HEK293 (cell line): ENCODE measurements at regions not wholly inside any gene's neighbourhood (a gene's known extent, or its start where the extent isn't known, plus 50 kb on each side); places are given as distances from the start of the nearest gene placed in this dataset.

ENCODE experiments used
- CTCF ChIA-PET: fragments of 350-600 bp; formaldehyde crosslinking; extraction: SDS; loops from one replicate; lab custom pipeline; 2021; ENCODE audit warnings: antibody characterized with exemption; lab: Yijun Ruan, JAX
- POLR2A ChIA-PET: fragments of 300-600 bp; formaldehyde crosslinking; extraction: SDS; loops from one replicate; lab custom pipeline; 2020; ENCODE audit warnings: antibody characterized with exemption, inconsistent platforms; lab: Yijun Ruan, JAX
- H3K27ac ChIP-seq: fragments of 200-500 bp; sonication (Bioruptor generic); 2 replicates; pipeline ENCODE4 v1.5.1; 2014; ENCODE audit warnings: low read depth, low read length, control low read depth, inconsistent platforms; ENCODE audit errors: extremely low read depth
- H3K36me3 ChIP-seq, 2 experiments: fragments of 200-500 bp in 1 of 2; sonication (Bioruptor generic) in 1 of 2; 1 replicate in 1 of 2; 2 replicates in 1 of 2; pipeline ENCODE4 v1.5.1; 2014 to 2017; ENCODE audit warnings: inconsistent platforms in 2 of 2, low read length in 2 of 2; ENCODE audit not compliant: control insufficient read depth in 2 of 2, insufficient read depth in 1 of 2
- H3K4me1 ChIP-seq: fragments of 200-500 bp; sonication (Bioruptor generic); 2 replicates; pipeline ENCODE4 v1.5.1; 2014; ENCODE audit warnings: mild to moderate bottlenecking, low read length, inconsistent platforms; ENCODE audit not compliant: control insufficient read depth, insufficient read depth
- H3K4me3 ChIP-seq: 2 replicates; pipeline ENCODE4 v1.5.1; 2011; ENCODE audit warnings: low read depth, mild to moderate bottlenecking, control low read depth, low read length, moderate library complexity
- H3K9me3 ChIP-seq: fragments of 200-500 bp; sonication (Bioruptor generic); 2 replicates; pipeline ENCODE4 v1.5.1; 2014; ENCODE audit warnings: low read depth, low read length, inconsistent platforms; ENCODE audit not compliant: control insufficient read depth, insufficient read depth
- HOXA7 ChIP-seq: sonication (generic); formaldehyde crosslinking; IDR thresholded peaks from 2 replicates; pipeline ENCODE4 v1.8.1; 2022; ENCODE audit warnings: missing genetic modification reagents, borderline replicate concordance
- HOXC10 ChIP-seq: sonication (generic); formaldehyde crosslinking; IDR thresholded peaks from 2 replicates; pipeline ENCODE4 v1.8.1; 2023; ENCODE audit warnings: mild to moderate bottlenecking, missing genetic modification reagents
- HOXD13 ChIP-seq: sonication (generic); formaldehyde crosslinking; IDR thresholded peaks from 2 replicates; pipeline ENCODE4 v1.8.0; 2022; ENCODE audit warnings: missing genetic modification reagents, borderline replicate concordance
- KLF16 ChIP-seq: fragments of 450-650 bp; formaldehyde crosslinking; IDR thresholded peaks from 2 replicates; pipeline ENCODE4 v1.5.1; 2017; ENCODE audit warnings: missing biosample characterization, missing genetic modification characterization
- KLF8 ChIP-seq: fragments of 450-650 bp; formaldehyde crosslinking; IDR thresholded peaks from 2 replicates; pipeline ENCODE4 v1.5.1; 2016; ENCODE audit warnings: missing biosample characterization, missing genetic modification characterization
- MEIS1 ChIP-seq: sonication (generic); formaldehyde crosslinking; IDR thresholded peaks from 2 replicates; pipeline ENCODE4 v1.8.1; 2022; ENCODE audit warnings: missing genetic modification reagents, mild to moderate bottlenecking, borderline replicate concordance
- PBX3 ChIP-seq: sonication (generic); formaldehyde crosslinking; IDR thresholded peaks from 2 replicates; pipeline ENCODE4 v1.8.1; 2022; ENCODE audit warnings: mild to moderate bottlenecking, moderate library complexity, missing genetic modification reagents
- REPIN1 ChIP-seq: fragments of 450-650 bp; formaldehyde crosslinking; IDR thresholded peaks from 2 replicates; pipeline ENCODE4 v1.5.1; 2017; ENCODE audit warnings: missing biosample characterization, missing genetic modification characterization, low read depth
- SALL2 ChIP-seq: fragments of 450-650 bp; formaldehyde crosslinking; IDR thresholded peaks from 2 replicates; pipeline ENCODE4 v1.5.0; 2017; ENCODE audit warnings: missing biosample characterization, mild to moderate bottlenecking, missing genetic modification characterization, borderline replicate concordance
- SCRT1 ChIP-seq: fragments of 450-650 bp; formaldehyde crosslinking; IDR thresholded peaks from 2 replicates; pipeline ENCODE4 v1.5.1; 2016; ENCODE audit warnings: missing biosample characterization, missing genetic modification characterization, borderline replicate concordance
- TCF7L2 ChIP-seq: IDR thresholded peaks from 2 replicates; pipeline ENCODE4 v1.6.1; 2011; ENCODE audit warnings: low read depth, mild to moderate bottlenecking, inconsistent platforms, low read length, moderate library complexity, borderline replicate concordance
- TRIM28 ChIP-seq: IDR thresholded peaks from 2 replicates; pipeline ENCODE4 v1.6.1; 2011; ENCODE audit warnings: low read length, control low read depth, borderline replicate concordance
- ZBTB1 ChIP-seq: fragments of 450-650 bp; formaldehyde crosslinking; IDR thresholded peaks from 2 replicates; pipeline ENCODE4 v1.5.1; 2016; ENCODE audit warnings: missing biosample characterization, missing genetic modification characterization
- ZBTB17 ChIP-seq: fragments of 450-650 bp; formaldehyde crosslinking; IDR thresholded peaks from 2 replicates; pipeline ENCODE4 v1.5.1; 2016; ENCODE audit warnings: missing biosample characterization, missing genetic modification characterization
- ZBTB20 ChIP-seq: fragments of 450-650 bp; formaldehyde crosslinking; IDR thresholded peaks from 2 replicates; pipeline ENCODE4 v1.5.1; 2016; ENCODE audit warnings: missing biosample characterization, missing genetic modification characterization
- ZNF174 ChIP-seq: fragments of 450-650 bp; formaldehyde crosslinking; IDR thresholded peaks from 2 replicates; pipeline ENCODE4 v1.5.0; 2017; ENCODE audit warnings: missing biosample characterization, mild to moderate bottlenecking, missing genetic modification characterization
- ZNF2 ChIP-seq: fragments of 450-650 bp; formaldehyde crosslinking; IDR thresholded peaks from 2 replicates; pipeline ENCODE4 v1.5.1; 2016; ENCODE audit warnings: missing biosample characterization, missing genetic modification characterization
- ZNF549 ChIP-seq: fragments of 450-650 bp; IDR thresholded peaks from 2 replicates; pipeline ENCODE4 v1.5.1; 2018; ENCODE audit warnings: missing biosample characterization, missing genetic modification characterization, mild to moderate bottlenecking, inconsistent platforms, moderate library complexity
- ZNF596 ChIP-seq: fragments of 450-650 bp; IDR thresholded peaks from 2 replicates; pipeline ENCODE4 v1.5.0; 2018; ENCODE audit warnings: missing biosample characterization, mild to moderate bottlenecking, missing genetic modification characterization, moderate library complexity
- ZNF664 ChIP-seq: fragments of 450-650 bp; formaldehyde crosslinking; IDR thresholded peaks from 2 replicates; pipeline ENCODE4 v1.5.1; 2016; ENCODE audit warnings: missing biosample characterization, missing genetic modification characterization
- ZNF792 ChIP-seq: fragments of 450-650 bp; formaldehyde crosslinking; IDR thresholded peaks from 2 replicates; pipeline ENCODE4 v1.5.1; 2016; ENCODE audit warnings: missing biosample characterization, missing genetic modification characterization
- ZSCAN5A ChIP-seq: fragments of 450-650 bp; formaldehyde crosslinking; IDR thresholded peaks from 2 replicates; pipeline ENCODE4 v1.5.1; 2016; ENCODE audit warnings: missing biosample characterization, missing genetic modification characterization
- TF ChIP-seq, protein P1 (sequence below): fragments of 450-650 bp; formaldehyde crosslinking; IDR thresholded peaks from 2 replicates; pipeline ENCODE4 v1.5.1; 2016; ENCODE audit warnings: missing biosample characterization, missing genetic modification characterization
- TF ChIP-seq, protein P2 (sequence below): fragments of 450-650 bp; formaldehyde crosslinking; IDR thresholded peaks from 2 replicates; pipeline ENCODE4; 2016; ENCODE audit warnings: missing biosample characterization, missing genetic modification characterization
- TF ChIP-seq, protein P3 (sequence below): fragments of 450-650 bp; formaldehyde crosslinking; IDR thresholded peaks from 2 replicates; pipeline ENCODE4 v1.5.1; 2016; ENCODE audit warnings: missing biosample characterization, missing genetic modification characterization
- TF ChIP-seq, protein P4 (sequence below): fragments of 450-650 bp; formaldehyde crosslinking; IDR thresholded peaks from 2 replicates; pipeline ENCODE4 v1.5.1; 2016; ENCODE audit warnings: missing biosample characterization, missing genetic modification characterization, borderline replicate concordance

DNA sequence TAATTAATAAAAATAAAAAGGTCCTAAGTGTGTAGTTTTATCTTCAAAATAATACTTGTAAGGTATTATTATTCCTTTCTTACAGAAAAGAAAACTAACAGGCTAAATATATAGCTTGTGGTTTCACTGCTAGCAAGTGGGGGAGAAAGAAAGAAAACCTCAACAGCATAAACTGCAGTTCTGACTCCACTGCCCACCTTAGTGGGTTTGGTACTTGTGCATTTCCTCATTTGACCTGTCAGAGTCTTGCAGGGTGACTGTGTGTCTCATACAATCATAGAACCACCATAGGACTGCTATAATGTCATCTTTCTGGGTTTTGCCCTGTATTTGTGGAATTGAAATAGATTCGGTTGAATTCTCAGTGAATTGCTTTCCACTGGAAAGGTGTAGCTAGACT is 94.7 kb upstream of the PUDP start:
- ChIA-PET CTCF (no interaction called here), POLR2A (no interaction called here)
- Histone ChIP-seq H3K4me3 (no peak overlapping the region), H3K27ac (no peak overlapping the region), H3K9me3 (no peaks in the 10 kb centered on the region), H3K4me1 (no peaks in the 10 kb centered on the region), H3K36me3 (no peaks in the 10 kb centered on the region)
- no peak for TF ChIP-seq PBX3 (CRISPR knock-in tag)
- TF ChIP-seq TCF7L2 = no peak
- TF ChIP-seq, protein P1, sequence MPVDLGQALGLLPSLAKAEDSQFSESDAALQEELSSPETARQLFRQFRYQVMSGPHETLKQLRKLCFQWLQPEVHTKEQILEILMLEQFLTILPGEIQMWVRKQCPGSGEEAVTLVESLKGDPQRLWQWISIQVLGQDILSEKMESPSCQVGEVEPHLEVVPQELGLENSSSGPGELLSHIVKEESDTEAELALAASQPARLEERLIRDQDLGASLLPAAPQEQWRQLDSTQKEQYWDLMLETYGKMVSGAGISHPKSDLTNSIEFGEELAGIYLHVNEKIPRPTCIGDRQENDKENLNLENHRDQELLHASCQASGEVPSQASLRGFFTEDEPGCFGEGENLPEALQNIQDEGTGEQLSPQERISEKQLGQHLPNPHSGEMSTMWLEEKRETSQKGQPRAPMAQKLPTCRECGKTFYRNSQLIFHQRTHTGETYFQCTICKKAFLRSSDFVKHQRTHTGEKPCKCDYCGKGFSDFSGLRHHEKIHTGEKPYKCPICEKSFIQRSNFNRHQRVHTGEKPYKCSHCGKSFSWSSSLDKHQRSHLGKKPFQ (tag by site-specific recombination) = no peak
- TF ChIP-seq ZBTB17 (tag by site-specific recombination) = no peak
- no peak for TF ChIP-seq HOXD13 (CRISPR knock-in tag)
- no peak for TF ChIP-seq ZSCAN5A
- TF ChIP-seq ZNF2 (tag by site-specific recombination) = no peak
- no peak for TF ChIP-seq MEIS1 (CRISPR knock-in tag)
- no peak for TF ChIP-seq KLF8 (tag by site-specific recombination)
- TF ChIP-seq SCRT1 = no peak
- no peak for TF ChIP-seq ZNF596 (tag by site-specific recombination)
- no peak for TF ChIP-seq ZBTB1
- TF ChIP-seq, protein P2, sequence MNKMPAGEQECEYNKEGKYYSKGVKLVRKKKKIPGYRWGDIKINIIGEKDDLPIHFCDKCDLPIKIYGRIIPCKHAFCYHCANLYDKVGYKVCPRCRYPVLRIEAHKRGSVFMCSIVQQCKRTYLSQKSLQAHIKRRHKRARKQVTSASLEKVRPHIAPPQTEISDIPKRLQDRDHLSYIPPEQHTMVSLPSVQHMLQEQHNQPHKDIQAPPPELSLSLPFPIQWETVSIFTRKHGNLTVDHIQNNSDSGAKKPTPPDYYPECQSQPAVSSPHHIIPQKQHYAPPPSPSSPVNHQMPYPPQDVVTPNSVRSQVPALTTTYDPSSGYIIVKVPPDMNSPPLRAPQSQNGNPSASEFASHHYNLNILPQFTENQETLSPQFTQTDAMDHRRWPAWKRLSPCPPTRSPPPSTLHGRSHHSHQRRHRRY (tag by site-specific recombination) = no peak
- TF ChIP-seq SALL2 (tag by site-specific recombination) = no peak

GRCh38 chrX:7240929-7241328 is 93.0 kb upstream of the PUDP start:
- Histone ChIP-seq H3K4me1 (no peaks in the 10 kb centered on the region), H3K27ac (no peak overlapping the region), H3K36me3 (no peaks in the 10 kb centered on the region), H3K4me3 (no peak overlapping the region), H3K9me3 (no peaks in the 10 kb centered on the region)
- TF ChIP-seq KLF16 (tag by site-specific recombination) = no peak
- no peak for TF ChIP-seq HOXC10 (CRISPR knock-in tag)
- TF ChIP-seq REPIN1 (tag by site-specific recombination) = no peak
- TF ChIP-seq TRIM28 = no peak
- TF ChIP-seq, protein P3, sequence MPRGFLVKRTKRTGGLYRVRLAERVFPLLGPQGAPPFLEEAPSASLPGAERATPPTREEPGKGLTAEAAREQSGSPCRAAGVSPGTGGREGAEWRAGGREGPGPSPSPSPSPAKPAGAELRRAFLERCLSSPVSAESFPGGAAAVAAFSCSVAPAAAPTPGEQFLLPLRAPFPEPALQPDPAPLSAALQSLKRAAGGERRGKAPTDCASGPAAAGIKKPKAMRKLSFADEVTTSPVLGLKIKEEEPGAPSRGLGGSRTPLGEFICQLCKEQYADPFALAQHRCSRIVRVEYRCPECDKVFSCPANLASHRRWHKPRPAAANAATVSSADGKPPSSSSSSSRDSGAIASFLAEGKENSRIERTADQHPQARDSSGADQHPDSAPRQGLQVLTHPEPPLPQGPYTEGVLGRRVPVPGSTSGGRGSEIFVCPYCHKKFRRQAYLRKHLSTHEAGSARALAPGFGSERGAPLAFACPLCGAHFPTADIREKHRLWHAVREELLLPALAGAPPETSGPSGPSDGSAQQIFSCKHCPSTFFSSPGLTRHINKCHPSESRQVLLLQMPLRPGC (tag by site-specific recombination) = no peak
- no peak for TF ChIP-seq ZNF792
- TF ChIP-seq ZNF174 = no peak
- no peak for TF ChIP-seq SALL2 (tag by site-specific recombination)
- TF ChIP-seq ZBTB20 = no peak
- TF ChIP-seq, protein P4, sequence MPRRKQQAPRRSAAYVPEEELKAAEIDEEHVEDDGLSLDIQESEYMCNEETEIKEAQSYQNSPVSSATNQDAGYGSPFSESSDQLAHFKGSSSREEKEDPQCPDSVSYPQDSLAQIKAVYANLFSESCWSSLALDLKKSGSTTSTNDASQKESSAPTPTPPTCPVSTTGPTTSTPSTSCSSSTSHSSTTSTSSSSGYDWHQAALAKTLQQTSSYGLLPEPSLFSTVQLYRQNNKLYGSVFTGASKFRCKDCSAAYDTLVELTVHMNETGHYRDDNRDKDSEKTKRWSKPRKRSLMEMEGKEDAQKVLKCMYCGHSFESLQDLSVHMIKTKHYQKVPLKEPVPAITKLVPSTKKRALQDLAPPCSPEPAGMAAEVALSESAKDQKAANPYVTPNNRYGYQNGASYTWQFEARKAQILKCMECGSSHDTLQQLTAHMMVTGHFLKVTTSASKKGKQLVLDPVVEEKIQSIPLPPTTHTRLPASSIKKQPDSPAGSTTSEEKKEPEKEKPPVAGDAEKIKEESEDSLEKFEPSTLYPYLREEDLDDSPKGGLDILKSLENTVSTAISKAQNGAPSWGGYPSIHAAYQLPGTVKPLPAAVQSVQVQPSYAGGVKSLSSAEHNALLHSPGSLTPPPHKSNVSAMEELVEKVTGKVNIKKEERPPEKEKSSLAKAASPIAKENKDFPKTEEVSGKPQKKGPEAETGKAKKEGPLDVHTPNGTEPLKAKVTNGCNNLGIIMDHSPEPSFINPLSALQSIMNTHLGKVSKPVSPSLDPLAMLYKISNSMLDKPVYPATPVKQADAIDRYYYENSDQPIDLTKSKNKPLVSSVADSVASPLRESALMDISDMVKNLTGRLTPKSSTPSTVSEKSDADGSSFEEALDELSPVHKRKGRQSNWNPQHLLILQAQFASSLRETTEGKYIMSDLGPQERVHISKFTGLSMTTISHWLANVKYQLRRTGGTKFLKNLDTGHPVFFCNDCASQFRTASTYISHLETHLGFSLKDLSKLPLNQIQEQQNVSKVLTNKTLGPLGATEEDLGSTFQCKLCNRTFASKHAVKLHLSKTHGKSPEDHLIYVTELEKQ = no peak
- TF ChIP-seq ZNF664 (tag by site-specific recombination) = no peak
- no peak for TF ChIP-seq HOXA7 (CRISPR knock-in tag)
- TF ChIP-seq ZNF549 = no peak
- ChIA-PET POLR2A (interaction anchor here (0.7 kb wide), 1 partner anchor 12 kb away, joined by 3 read pairs; no protein-coding TSS in a partner anchor), CTCF (no interaction called here)
